HepG2 (cell line): ENCODE measurements at regions not wholly inside any gene's neighbourhood (a gene's known extent, or its start where the extent isn't known, plus 50 kb on each side); places are given as distances from the start of the nearest gene placed in this dataset.

Experiments used
- ATAC-seq: fragments of 200-7000 bp; cut with Tn5 transposase; 3 replicates; pipeline ENCODE4 v1.9.1; 2020; ENCODE audit warnings: mild to moderate bottlenecking, moderate library complexity
- BruUV-seq: library from RNA; stranded (reverse); fragments of 400-500 nt; replicated peaks from 2 replicates; lab custom pipeline; 2021; lab: Mats Ljungman, UMichigan
- CTCF ChIA-PET: fragments of 300-600 bp; formaldehyde crosslinking; extraction: SDS; loops from one replicate; lab custom pipeline; 2021; ENCODE audit warnings: low total read pairs, inconsistent platforms, low intra/inter-chr PET ratio; lab: Yijun Ruan, JAX
- POLR2A ChIA-PET: fragments of 350-600 bp; sonication (Branson Sonifier 250); formaldehyde crosslinking; loops from one replicate; lab custom pipeline; 2020; ENCODE audit warnings: antibody characterized with exemption, inconsistent platforms; lab: Yijun Ruan, JAX
- DNase-seq: peaks from one replicate; pipeline ENCODE4 v3.0.0-alpha.2; 2015; ENCODE audit warnings: low spot score
- FAIRE-seq: peaks from 3 replicates; lab custom pipeline; 2011; peaks lifted over from hg19 to GRCh38; lab: Jason Lieb, UNC
- H2AFZ ChIP-seq: one replicate; pipeline ENCODE4 v1.6.1; 2011; ENCODE audit warnings: low read length, inconsistent platforms
- H3K27ac ChIP-seq: fragments of 300-600 bp; 3 replicates; pipeline ENCODE4 v1.8.0; 2011; ENCODE audit warnings: mixed run types, mild to moderate bottlenecking, mixed read lengths, low read length, inconsistent platforms; ENCODE audit not compliant: insufficient read depth; ENCODE audit errors: extremely low read length
- H3K27me3 ChIP-seq, 2 experiments: fragments of 200-600 bp in 1 of 2; 2 replicates in 1 of 2; 3 replicates in 1 of 2; pipeline versions ENCODE4 v1.6.0 to v1.8.0; 2011; ENCODE audit warnings: low read length in 2 of 2, mild to moderate bottlenecking in 2 of 2, moderate library complexity in 2 of 2, inconsistent platforms in 1 of 2; ENCODE audit not compliant: insufficient read depth in 2 of 2, control insufficient read depth in 1 of 2
- H3K36me3 ChIP-seq, 2 experiments: fragments of 200-600 bp in 1 of 2; replicated peaks in 1 of 2; 2 replicates in 1 of 2; 3 replicates in 1 of 2; pipeline versions ENCODE4 v1.5.1 to v1.8.0; 2011; ENCODE audit warnings: low read length in 2 of 2, inconsistent platforms in 1 of 2; ENCODE audit not compliant: insufficient read depth in 2 of 2, control insufficient read depth in 1 of 2
- H3K4me1 ChIP-seq: 2 replicates; pipeline ENCODE4 v1.5.1; 2012; ENCODE audit warnings: low read length, inconsistent platforms; ENCODE audit not compliant: insufficient read depth
- H3K4me2 ChIP-seq: 2 replicates; pipeline ENCODE4 v1.6.0; 2011; ENCODE audit warnings: low read depth, low read length, inconsistent platforms
- H3K4me3 ChIP-seq, 3 experiments: fragments of 200-600 bp in 1 of 3; sonication (generic), shearing (Covaris generic) in 1 of 3; replicated peaks in 1 of 3; 2 replicates each; pipeline ENCODE4 v1.5.1; 2011 to 2016; ENCODE audit warnings: low read length in 3 of 3, inconsistent platforms in 2 of 3, low read depth in 2 of 3, mild to moderate bottlenecking in 2 of 3, control low read depth in 1 of 3, mixed read lengths in 1 of 3; ENCODE audit not compliant: insufficient read depth in 1 of 3
- H3K79me2 ChIP-seq: one replicate; pipeline ENCODE4 v1.6.1; 2011; ENCODE audit warnings: low read length, inconsistent platforms; ENCODE audit not compliant: insufficient read depth
- H3K9ac ChIP-seq: 2 replicates; pipeline ENCODE4 v1.6.0; 2011; ENCODE audit warnings: mild to moderate bottlenecking, low read depth, low read length, inconsistent platforms; ENCODE audit not compliant: insufficient read depth
- H3K9me3 ChIP-seq: 2 replicates; pipeline ENCODE4 v1.5.1; 2012; ENCODE audit warnings: mild to moderate bottlenecking, low read length
- H4K20me1 ChIP-seq: 2 replicates; pipeline ENCODE4 v1.6.0; 2011; ENCODE audit warnings: inconsistent platforms, mild to moderate bottlenecking, low read length, moderate library complexity; ENCODE audit not compliant: insufficient read depth
- ARID2 ChIP-seq: sonication (generic); formaldehyde crosslinking; IDR thresholded peaks from 2 replicates; pipeline ENCODE4 v1.8.1; 2022; ENCODE audit warnings: mild to moderate bottlenecking, missing genetic modification reagents, borderline replicate concordance
- ASH2L ChIP-seq: fragments of 300-600, 200-600 bp; sonication (generic); IDR thresholded peaks from 2 replicates; pipeline ENCODE4 v1.7.0; 2017; ENCODE audit warnings: low read depth, mild to moderate bottlenecking, moderate library complexity, mixed read lengths, low read length; ENCODE audit not compliant: insufficient read length
- CEBPB ChIP-seq: IDR thresholded peaks from 2 replicates; pipeline ENCODE4 v1.6.1; 2011; ENCODE audit warnings: low read depth, low read length, improper control_type of control experiment, borderline replicate concordance
- CENPT ChIP-seq: sonication (generic); formaldehyde crosslinking; IDR thresholded peaks from 2 replicates; pipeline ENCODE4 v1.8.0; 2022; ENCODE audit warnings: low read depth, mild to moderate bottlenecking, moderate library complexity, missing genetic modification reagents
- IKZF4 ChIP-seq: sonication (generic); formaldehyde crosslinking; IDR thresholded peaks from 2 replicates; pipeline ENCODE4 v1.5.1; 2020; ENCODE audit warnings: borderline replicate concordance, mild to moderate bottlenecking, low read depth, missing genetic modification reagents; ENCODE audit errors: not compliant biosample characterization
- MED1 ChIP-seq: sonication (generic); formaldehyde crosslinking; IDR thresholded peaks from 2 replicates; pipeline ENCODE4 v1.4.0; 2020; ENCODE audit warnings: missing genetic modification reagents
- MTF1 ChIP-seq: sonication (generic); formaldehyde crosslinking; IDR thresholded peaks from 2 replicates; pipeline ENCODE4 v1.5.0; 2020; ENCODE audit warnings: missing genetic modification reagents
- PHF5A ChIP-seq: IDR thresholded peaks from one replicate; pipeline ENCODE4 v1.6.1; 2018; ENCODE audit warnings: low read depth, missing genetic modification reagents; ENCODE audit not compliant: unreplicated experiment
- SIX1 ChIP-seq: sonication (generic); formaldehyde crosslinking; IDR thresholded peaks from 2 replicates; pipeline ENCODE4 v1.4.0; 2020; ENCODE audit warnings: missing genetic modification reagents, borderline replicate concordance
- SMC3 ChIP-seq: IDR thresholded peaks from 2 replicates; pipeline ENCODE4 v1.6.1; 2011; ENCODE audit warnings: low read length, improper control_type of control experiment
- SNAI1 ChIP-seq: sonication (generic); formaldehyde crosslinking; IDR thresholded peaks from 2 replicates; pipeline ENCODE4 v1.5.0; 2020; ENCODE audit warnings: mild to moderate bottlenecking, missing genetic modification reagents, borderline replicate concordance
- XRCC5 ChIP-seq: fragments of 200-400 bp; formaldehyde crosslinking; optimal IDR thresholded peaks from 2 replicates; pipeline ENCODE3; 2017; ENCODE audit warnings: mild to moderate bottlenecking, low read length
- ZNF143 ChIP-seq: sonication (generic); formaldehyde crosslinking; IDR thresholded peaks from 2 replicates; pipeline ENCODE4 v1.4.0; 2020; ENCODE audit warnings: missing genetic modification reagents
- ZNF225 ChIP-seq: sonication (generic); formaldehyde crosslinking; IDR thresholded peaks from 2 replicates; pipeline ENCODE4 v1.4.0; 2020; ENCODE audit warnings: mild to moderate bottlenecking, missing genetic modification reagents
- ZNF432 ChIP-seq: sonication (generic); formaldehyde crosslinking; IDR thresholded peaks from 2 replicates; pipeline ENCODE4 v1.5.0; 2020; ENCODE audit warnings: missing genetic modification reagents, mild to moderate bottlenecking, borderline replicate concordance
- ZNF577 ChIP-seq: sonication (generic); formaldehyde crosslinking; IDR thresholded peaks from 2 replicates; pipeline ENCODE4 v1.4.0; 2020; ENCODE audit warnings: mild to moderate bottlenecking, low read depth, missing genetic modification reagents, borderline replicate concordance
- ZNF607 ChIP-seq: sonication (generic); formaldehyde crosslinking; IDR thresholded peaks from 2 replicates; pipeline ENCODE4 v1.5.1; 2020; ENCODE audit warnings: missing genetic modification reagents, mild to moderate bottlenecking, borderline replicate concordance
- WGBS: methylation state at CpG from one replicate; pipeline ENCODE4 v1.1.6; 2017; ENCODE audit warnings: low lambda C conversion rate; 5-methylcytosine and 5-hydroxymethylcytosine counted together
- in situ Hi-C: cut with HindIII; loops from 2 replicates; pipeline ENCODE4 v1.10.0; 2017; ENCODE audit warnings: low pct_unique_long_range_greater_than_20kb; ENCODE audit not compliant: extremely low pct_ligation_motif_present
- intact Hi-C: fragments of 100-400 bp; cut with micrococcal nuclease; formaldehyde crosslinking; loops from one replicate; pipeline ENCODE4 v1.10.0; 2022; ENCODE audit not compliant: unreplicated experiment
- TF ChIP-seq, protein P1 (sequence below): sonication (generic); formaldehyde crosslinking; IDR thresholded peaks from 2 replicates; pipeline ENCODE4 v1.5.0; 2020; ENCODE audit warnings: mild to moderate bottlenecking, low read depth, missing genetic modification reagents, borderline replicate concordance
- TF ChIP-seq, protein P2 (sequence below): sonication (generic); formaldehyde crosslinking; IDR thresholded peaks from 2 replicates; pipeline ENCODE4 v1.9.0; 2021; ENCODE audit warnings: missing genetic modification reagents, borderline replicate concordance

DNA sequence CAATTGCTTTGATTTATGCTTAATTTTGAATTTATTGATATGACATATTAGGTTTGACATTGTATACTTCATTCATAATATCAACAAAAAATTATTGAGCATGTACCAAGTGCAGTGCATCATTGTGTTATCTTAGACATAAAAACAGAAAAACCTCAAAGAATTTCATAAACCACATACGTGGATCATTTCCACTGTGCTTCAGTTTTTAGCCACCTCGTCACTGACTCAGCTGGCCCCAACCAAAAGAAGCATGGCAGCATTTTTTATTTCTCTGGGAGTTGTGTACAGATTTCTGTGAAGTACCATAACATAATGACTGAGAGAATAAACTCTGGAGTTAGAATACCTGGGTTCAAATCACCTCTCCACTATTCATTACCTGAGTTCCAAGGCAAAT, 95.6 kb upstream of the C1orf87 start:
- in situ Hi-C loops, result no loop called here
- no peak overlapping the region for H3K27ac ChIP-seq
- H3K4me1 ChIP-seq, result no peaks in the 10 kb centered on the region
- TF ChIP-seq, protein P1, sequence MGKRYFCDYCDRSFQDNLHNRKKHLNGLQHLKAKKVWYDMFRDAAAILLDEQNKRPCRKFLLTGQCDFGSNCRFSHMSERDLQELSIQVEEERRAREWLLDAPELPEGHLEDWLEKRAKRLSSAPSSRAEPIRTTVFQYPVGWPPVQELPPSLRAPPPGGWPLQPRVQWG (CRISPR knock-in tag), result no peak
- TF ChIP-seq ZNF225 (CRISPR knock-in tag) (no peak), MTF1 (CRISPR knock-in tag) (no peak), ZNF432 (CRISPR knock-in tag) (no peak), SMC3 (no peak), XRCC5 (no peak), CEBPB (no peak), SIX1 (no peak), SNAI1 (CRISPR knock-in tag) (no peak), MED1 (CRISPR knock-in tag) (no peak), PHF5A (CRISPR knock-in tag) (no peak)
- no peaks in the 10 kb centered on the region for H4K20me1 ChIP-seq
- ATAC-seq (no peak), DNase-seq (no peak), FAIRE-seq (no peak)
- no TSS peak for BruUV-seq
- H3K79me2 ChIP-seq, result no peaks in the 10 kb centered on the region
- POLR2A ChIA-PET, result no interaction called here
- no peaks in the 10 kb centered on the region for H3K36me3 ChIP-seq
- no peak overlapping the region for H2AFZ ChIP-seq
- no peak overlapping the region for H3K9ac ChIP-seq
- 7% methylated on average over 2 of the region's 2 CpGs for WGBS
- no peak overlapping the region for H3K4me3 ChIP-seq
- H3K27me3 ChIP-seq, result no peaks in the 10 kb centered on the region
- CTCF ChIA-PET, result no interaction called here
- no peak overlapping the region for H3K4me2 ChIP-seq
- no peaks in the 10 kb centered on the region for H3K9me3 ChIP-seq
- intact Hi-C loops, result no loop called here

DNA sequence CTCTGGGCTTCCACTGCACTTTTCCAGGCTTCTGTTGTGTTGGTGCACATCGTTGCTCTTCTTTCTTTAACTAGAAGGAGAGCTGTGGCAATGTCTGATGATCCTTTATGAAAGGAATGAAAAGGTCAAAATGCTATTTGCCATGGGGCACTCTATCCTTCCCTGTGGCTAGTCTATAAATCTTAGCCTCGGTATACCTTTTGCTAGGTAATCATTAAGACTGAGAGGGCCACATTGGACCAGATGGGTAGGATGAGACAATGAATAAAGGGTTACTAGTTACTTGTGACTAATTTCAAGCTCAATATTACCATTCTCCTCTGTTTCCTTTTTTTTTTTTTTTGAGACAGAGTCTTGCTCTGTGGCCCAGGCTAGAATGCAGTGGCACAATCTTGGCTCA, 89.4 kb upstream of the C1orf87 start:
- H3K79me2 ChIP-seq, result no peaks in the 10 kb centered on the region
- no peak overlapping the region for H3K9ac ChIP-seq
- H2AFZ ChIP-seq, result no peak overlapping the region
- no peak overlapping the region for H3K4me3 ChIP-seq
- intact Hi-C loops, result no loop called here
- peaks cover 0 to 4% of the 10 kb centered on the region in 2 experiments; a peak in 2 of 5 replicates for H3K27me3 ChIP-seq
- H4K20me1 ChIP-seq, result no peaks in the 10 kb centered on the region
- CTCF ChIA-PET, result no interaction called here
- H3K27ac ChIP-seq, result no peak overlapping the region
- no peak for DNase-seq
- no peak for FAIRE-seq
- POLR2A ChIA-PET, result no interaction called here
- no peaks in the 10 kb centered on the region for H3K4me1 ChIP-seq
- in situ Hi-C loops, result no loop called here
- WGBS, result 0% methylated on average over 2 of the region's 2 CpGs
- H3K4me2 ChIP-seq, result no peak overlapping the region
- no TSS peak for BruUV-seq
- no peaks in the 10 kb centered on the region for H3K36me3 ChIP-seq
- H3K9me3 ChIP-seq, result no peaks in the 10 kb centered on the region
- ATAC-seq, result no peak
- TF ChIP-seq ASH2L (no peak), ZNF607 (CRISPR knock-in tag) (no peak), ZNF577 (CRISPR knock-in tag) (no peak), IKZF4 (CRISPR knock-in tag) (no peak), ARID2 (CRISPR knock-in tag) (no peak), CENPT (CRISPR knock-in tag) (no peak), ZNF143 (no peak)
- TF ChIP-seq, protein P2, sequence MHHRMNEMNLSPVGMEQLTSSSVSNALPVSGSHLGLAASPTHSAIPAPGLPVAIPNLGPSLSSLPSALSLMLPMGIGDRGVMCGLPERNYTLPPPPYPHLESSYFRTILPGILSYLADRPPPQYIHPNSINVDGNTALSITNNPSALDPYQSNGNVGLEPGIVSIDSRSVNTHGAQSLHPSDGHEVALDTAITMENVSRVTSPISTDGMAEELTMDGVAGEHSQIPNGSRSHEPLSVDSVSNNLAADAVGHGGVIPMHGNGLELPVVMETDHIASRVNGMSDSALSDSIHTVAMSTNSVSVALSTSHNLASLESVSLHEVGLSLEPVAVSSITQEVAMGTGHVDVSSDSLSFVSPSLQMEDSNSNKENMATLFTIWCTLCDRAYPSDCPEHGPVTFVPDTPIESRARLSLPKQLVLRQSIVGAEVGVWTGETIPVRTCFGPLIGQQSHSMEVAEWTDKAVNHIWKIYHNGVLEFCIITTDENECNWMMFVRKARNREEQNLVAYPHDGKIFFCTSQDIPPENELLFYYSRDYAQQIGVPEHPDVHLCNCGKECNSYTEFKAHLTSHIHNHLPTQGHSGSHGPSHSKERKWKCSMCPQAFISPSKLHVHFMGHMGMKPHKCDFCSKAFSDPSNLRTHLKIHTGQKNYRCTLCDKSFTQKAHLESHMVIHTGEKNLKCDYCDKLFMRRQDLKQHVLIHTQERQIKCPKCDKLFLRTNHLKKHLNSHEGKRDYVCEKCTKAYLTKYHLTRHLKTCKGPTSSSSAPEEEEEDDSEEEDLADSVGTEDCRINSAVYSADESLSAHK (CRISPR knock-in tag), result no peak
